NT2/D1 (cell line): ENCODE measurements at regions not wholly inside any gene's neighbourhood (a gene's known extent, or its start where the extent isn't known, plus 50 kb on each side); places are given as distances from the start of the nearest gene placed in this dataset.

Experiments used
- YY1 ChIP-seq: IDR thresholded peaks from 2 replicates; pipeline ENCODE4 v1.6.1; 2011; ENCODE audit not compliant: insufficient read length, insufficient read depth
- ZNF274 ChIP-seq: IDR thresholded peaks from 2 replicates; pipeline ENCODE4 v1.6.1; 2011; ENCODE audit warnings: mild to moderate bottlenecking, low read depth, low read length

DNA sequence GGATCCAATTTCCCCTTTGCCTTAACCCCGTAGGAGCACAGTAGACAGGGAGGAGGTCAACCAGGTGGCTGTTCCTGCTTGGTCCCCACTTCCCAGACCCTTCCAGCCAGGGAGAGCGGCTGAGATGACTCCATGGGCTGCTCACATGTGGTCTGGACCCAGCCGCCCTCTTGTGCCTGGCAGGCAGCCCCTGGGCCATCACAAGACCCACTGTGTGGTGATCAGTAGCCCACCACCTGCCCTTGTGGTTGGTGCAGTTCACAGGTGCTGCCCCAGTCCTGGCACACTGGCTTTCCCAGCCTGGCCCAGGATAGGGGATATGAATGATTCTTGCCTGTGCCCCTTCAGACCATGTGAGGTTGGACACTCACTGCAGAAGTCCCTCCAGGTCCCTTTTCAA, 1556.7 kb downstream of the FOXD4L5 start:
- TF ChIP-seq YY1 = no peak
- TF ChIP-seq ZNF274 = no peak
